IPS-20b (cell line): ENCODE measurements at regions not wholly inside any gene's neighbourhood (a gene's known extent, or its start where the extent isn't known, plus 50 kb on each side); places are given as distances from the start of the nearest gene placed in this dataset.

Source experiments
- H3K27ac ChIP-seq: one replicate; pipeline ENCODE4 v1.5.1; 2013; ENCODE audit warnings: low read length
- H3K27me3 ChIP-seq: 2 replicates; pipeline ENCODE4 v1.6.1; 2013; ENCODE audit warnings: mild to moderate bottlenecking, low read length, inconsistent platforms; ENCODE audit not compliant: insufficient read depth
- H3K36me3 ChIP-seq: 2 replicates; pipeline ENCODE4 v1.6.1; 2013; ENCODE audit warnings: low read depth, mild to moderate bottlenecking, inconsistent platforms, low read length, moderate library complexity; ENCODE audit not compliant: insufficient read depth
- H3K4me1 ChIP-seq: 2 replicates; pipeline ENCODE4 v1.6.1; 2013; ENCODE audit warnings: mild to moderate bottlenecking, control low read depth, inconsistent platforms, low read length, moderate library complexity; ENCODE audit not compliant: insufficient read depth
- H3K4me3 ChIP-seq: 2 replicates; pipeline ENCODE4 v1.5.1; 2013; ENCODE audit warnings: mild to moderate bottlenecking, low read length, inconsistent platforms
- H3K9ac ChIP-seq: 2 replicates; pipeline ENCODE4 v1.6.1; 2013; ENCODE audit warnings: low read depth, mild to moderate bottlenecking, inconsistent platforms, low read length, moderate library complexity
- H3K9me3 ChIP-seq: 2 replicates; pipeline ENCODE4 v1.6.1; 2013; ENCODE audit warnings: mild to moderate bottlenecking, low read depth, low read length, inconsistent platforms; ENCODE audit not compliant: insufficient read depth

DNA sequence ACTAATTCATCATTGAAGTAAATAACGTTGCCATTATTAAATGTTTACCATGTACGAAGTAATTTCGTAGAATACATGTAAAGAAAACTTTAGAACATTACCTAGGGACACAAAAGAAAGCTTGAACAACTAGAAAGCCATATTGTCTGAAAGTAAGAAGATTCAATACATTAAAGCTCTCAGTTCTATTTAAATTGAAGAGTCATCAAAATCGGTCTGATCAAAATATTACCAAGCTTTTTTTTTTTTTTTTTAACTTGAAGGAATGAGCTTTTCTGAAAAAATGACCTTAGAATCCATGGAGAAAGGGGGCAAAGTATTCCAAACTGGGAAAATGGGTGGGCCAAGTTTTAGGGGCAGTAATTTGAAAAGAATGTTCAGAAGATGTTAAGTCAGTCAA lies 300.8 kb downstream of the GPD2 start:
- Histone ChIP-seq H3K9ac (no peak overlapping the region), H3K27ac (no peak overlapping the region), H3K4me1 (peaks cover 7% of the 10 kb centered on the region; the same call in 1 of the 2 replicates), H3K36me3 (no peaks in the 10 kb centered on the region), H3K9me3 (no peaks in the 10 kb centered on the region), H3K4me3 (no peak overlapping the region), H3K27me3 (no peaks in the 10 kb centered on the region)

DNA sequence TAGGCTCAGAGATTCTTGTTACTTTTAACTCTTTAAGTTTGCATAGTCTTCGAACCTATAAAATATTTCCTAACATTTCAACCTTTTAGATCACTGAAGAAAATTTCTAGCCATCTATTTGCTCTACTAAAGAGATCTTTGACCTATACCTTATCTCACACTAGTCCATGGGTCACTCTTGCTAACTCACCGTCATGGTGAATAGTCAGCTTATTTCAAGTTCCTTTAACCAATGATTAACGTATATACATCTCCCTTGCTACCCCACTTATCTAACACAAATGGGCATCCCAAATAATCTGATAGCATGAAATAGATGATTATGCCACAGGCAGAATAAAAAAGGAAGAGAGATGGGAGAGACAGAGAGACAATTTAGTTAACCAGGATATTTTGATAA lies 303.1 kb downstream of the GPD2 start:
- Histone ChIP-seq H3K9me3 (no peaks in the 10 kb centered on the region), H3K36me3 (no peaks in the 10 kb centered on the region), H3K4me1 (peaks cover 8% of the 10 kb centered on the region), H3K27ac (no peak overlapping the region), H3K27me3 (no peaks in the 10 kb centered on the region), H3K9ac (no peak overlapping the region), H3K4me3 (no peak overlapping the region)

GRCh38 chr2:156745619-156746018 lies 309.4 kb downstream of the GPD2 start:
- Histone ChIP-seq H3K27ac (no peak overlapping the region), H3K9ac (no peak overlapping the region), H3K27me3 (no peaks in the 10 kb centered on the region), H3K4me1 (peaks cover 14% of the 10 kb centered on the region), H3K9me3 (no peaks in the 10 kb centered on the region), H3K4me3 (no peak overlapping the region), H3K36me3 (no peaks in the 10 kb centered on the region)

GRCh38 chr2:156748221-156748620 lies 312.0 kb downstream of the GPD2 start:
- no peaks in the 10 kb centered on the region for H3K36me3 ChIP-seq
- no peak overlapping the region for H3K4me3 ChIP-seq
- no peak overlapping the region for H3K27ac ChIP-seq
- H3K9ac ChIP-seq: no peak overlapping the region
- no peaks in the 10 kb centered on the region for H3K9me3 ChIP-seq
- peaks cover 14% of the 10 kb centered on the region for H3K4me1 ChIP-seq
- no peaks in the 10 kb centered on the region for H3K27me3 ChIP-seq

DNA sequence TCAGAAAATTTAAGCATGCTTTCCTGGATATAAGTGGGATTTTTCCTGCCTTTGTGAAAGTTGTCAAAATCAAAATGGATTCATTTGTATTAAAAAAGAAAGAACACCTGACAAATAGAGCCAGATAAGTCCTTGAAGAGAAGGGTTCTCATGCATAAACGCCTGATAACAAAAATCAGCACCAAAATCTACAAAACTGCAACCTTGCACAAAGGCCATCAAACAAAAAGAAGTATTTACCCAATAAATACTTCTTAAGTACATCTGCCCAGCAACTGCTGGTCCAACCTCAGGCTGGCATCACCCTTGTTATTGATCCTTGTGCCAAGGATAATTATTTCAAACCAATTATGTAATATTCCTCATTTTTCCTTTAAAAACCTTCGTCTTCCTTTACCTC lies 315.9 kb downstream of the GPD2 start:
- no peak overlapping the region for H3K9ac ChIP-seq
- no peaks in the 10 kb centered on the region for H3K9me3 ChIP-seq

GRCh38 chr2:156753766-156754165 lies 317.6 kb downstream of the GPD2 start:
- no peak overlapping the region for H3K4me3 ChIP-seq

More for the DNA sequence above, 315.9 kb downstream of the GPD2 start:
- Histone ChIP-seq H3K27me3 (no peaks in the 10 kb centered on the region), H3K36me3 (no peaks in the 10 kb centered on the region), H3K4me1 (peaks cover 7% of the 10 kb centered on the region; the same call in 1 of the 2 replicates), H3K27ac (no peak overlapping the region), H3K4me3 (no peak overlapping the region)

DNA sequence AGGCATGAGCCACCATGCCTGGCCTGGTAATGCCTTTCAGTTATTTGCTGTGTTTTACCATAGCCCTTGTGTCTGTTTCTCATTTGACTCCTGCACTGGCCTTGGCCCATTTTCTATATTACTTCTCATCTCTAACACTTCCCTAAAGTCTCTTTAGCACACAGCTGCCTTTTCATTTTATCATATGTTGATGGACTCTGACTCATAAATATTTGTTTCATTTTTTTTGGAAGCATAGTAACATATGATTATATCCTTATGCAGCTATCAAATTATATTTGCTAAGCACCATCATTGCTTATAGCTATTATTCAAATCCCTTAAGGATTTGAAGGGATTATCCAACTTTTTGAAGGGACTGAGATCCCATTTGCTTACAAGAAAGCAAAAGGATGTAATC lies 320.3 kb downstream of the GPD2 start:
- no peak overlapping the region for H3K27ac ChIP-seq
- H3K27me3 ChIP-seq: no peaks in the 10 kb centered on the region

More at GRCh38 chr2:156753766-156754165, 317.6 kb downstream of the GPD2 start:
- H3K9me3 ChIP-seq: no peaks in the 10 kb centered on the region
- no peaks in the 10 kb centered on the region for H3K36me3 ChIP-seq
- no peaks in the 10 kb centered on the region for H3K27me3 ChIP-seq
- H3K4me1 ChIP-seq: no peaks in the 10 kb centered on the region; the same call in 1 of the 2 replicates
- H3K9ac ChIP-seq: no peak overlapping the region
- H3K27ac ChIP-seq: no peak overlapping the region

GRCh38 chr2:156763174-156763573 lies 327.0 kb downstream of the GPD2 start:
- no peak overlapping the region for H3K4me3 ChIP-seq
- H3K36me3 ChIP-seq: no peaks in the 10 kb centered on the region
- H3K27me3 ChIP-seq: no peaks in the 10 kb centered on the region
- H3K9ac ChIP-seq: no peak overlapping the region
- H3K9me3 ChIP-seq: no peaks in the 10 kb centered on the region
- H3K4me1 ChIP-seq: no peaks in the 10 kb centered on the region
- no peak overlapping the region for H3K27ac ChIP-seq

More for the DNA sequence above, 320.3 kb downstream of the GPD2 start:
- H3K36me3 ChIP-seq: no peaks in the 10 kb centered on the region
- H3K4me3 ChIP-seq: no peak overlapping the region
- H3K9ac ChIP-seq: no peak overlapping the region
- H3K4me1 ChIP-seq: no peaks in the 10 kb centered on the region; the same call in 1 of the 2 replicates
- no peaks in the 10 kb centered on the region for H3K9me3 ChIP-seq

- no peaks in the 10 kb centered on the region for H3K4me1 ChIP-seq
- no peak overlapping the region for H3K27ac ChIP-seq
- H3K27me3 ChIP-seq: no peaks in the 10 kb centered on the region
- no peak overlapping the region for H3K4me3 ChIP-seq
- no peak overlapping the region for H3K9ac ChIP-seq
- H3K9me3 ChIP-seq: no peaks in the 10 kb centered on the region
- H3K36me3 ChIP-seq: no peaks in the 10 kb centered on the region
Measured at GRCh38 chr2:156765043-156765442, 328.9 kb downstream of the GPD2 start.

- Histone ChIP-seq H3K36me3 (no peaks in the 10 kb centered on the region), H3K27me3 (no peaks in the 10 kb centered on the region), H3K4me1 (no peaks in the 10 kb centered on the region), H3K27ac (no peak overlapping the region), H3K9me3 (no peaks in the 10 kb centered on the region), H3K9ac (no peak overlapping the region), H3K4me3 (no peak overlapping the region)
Measured at GRCh38 chr2:156765450-156765849, 329.3 kb downstream of the GPD2 start.

GRCh38 chr2:156769802-156770201 lies 333.6 kb downstream of the GPD2 start:
- Histone ChIP-seq H3K9me3 (no peaks in the 10 kb centered on the region), H3K9ac (no peak overlapping the region), H3K4me1 (no peaks in the 10 kb centered on the region), H3K27me3 (no peaks in the 10 kb centered on the region), H3K27ac (no peak overlapping the region), H3K36me3 (no peaks in the 10 kb centered on the region), H3K4me3 (no peak overlapping the region)

DNA sequence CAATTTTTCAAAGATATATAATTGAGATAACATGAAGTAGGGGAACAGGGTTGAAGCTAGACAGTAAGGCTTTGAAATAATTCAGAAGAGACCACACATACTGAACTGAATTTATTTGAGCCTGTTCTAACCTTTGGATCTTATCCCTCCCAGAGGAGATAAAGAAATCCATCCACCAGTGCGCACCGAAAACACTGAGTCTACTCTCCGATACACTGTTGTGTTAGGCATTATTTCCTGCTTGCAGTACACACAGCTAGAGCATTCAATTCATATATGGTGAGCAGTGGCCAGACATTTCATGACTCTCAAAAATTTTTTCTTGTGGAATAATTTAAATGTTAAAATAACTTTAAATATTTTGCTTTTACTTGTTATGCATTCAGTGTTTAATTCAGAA lies 342.7 kb downstream of the GPD2 start:
- no peaks in the 10 kb centered on the region for H3K36me3 ChIP-seq
- H3K27me3 ChIP-seq: no peaks in the 10 kb centered on the region
- no peak overlapping the region for H3K9ac ChIP-seq
- H3K4me1 ChIP-seq: no peaks in the 10 kb centered on the region
- H3K27ac ChIP-seq: no peak overlapping the region
- no peak overlapping the region for H3K4me3 ChIP-seq
- 0 out of 2 replicates have a peak, but pooled peaks cover 4% of the 10 kb centered on the region for H3K9me3 ChIP-seq
